ENCODE measurements at regions not wholly inside any gene's neighbourhood (a gene's known extent, or its start where the extent isn't known, plus 50 kb on each side); places are given as distances from the start of the nearest gene placed in this dataset.
A peak's percentile ranks its signal among the peaks of the same experiment; 100 is the strongest.

GRCh38 chr9:87120610-87121009 is 173.3 kb upstream of the GAS1 start:
- Histone ChIP-seq H3K27ac (ENCODE audit: low read depth, low read length) (peak overlapping the region; percentile 6), H3K9ac (ENCODE audit: low read length) (no peak overlapping the region), H3K9me3 (ENCODE audit: low read length) (no peaks in the 10 kb centered on the region), H3K4me1 (ENCODE audit: insufficient read depth, low read length) (peaks cover 69% of the 10 kb centered on the region), H3K4me3 (ENCODE audit: low read depth in 1 of 2, low read length in 2 of 2) (no peak overlapping the region), H3K27me3 (ENCODE audit: control insufficient read depth in 1 of 2, insufficient read depth in 2 of 2, low read length in 2 of 2) (no peaks in the 10 kb centered on the region), H3K36me3 (ENCODE audit: insufficient read depth, low read length) (no peaks in the 10 kb centered on the region)

GRCh38 chr9:87122947-87123685 is 175.8 kb upstream of the GAS1 start:
- Histone ChIP-seq H3K27me3 (ENCODE audit: control insufficient read depth in 1 of 2, insufficient read depth in 2 of 2, low read length in 2 of 2) (no peaks in the 10 kb centered on the region), H3K9ac (ENCODE audit: low read length) (no peak overlapping the region), H3K4me3 (ENCODE audit: low read depth in 1 of 2, low read length in 2 of 2) (no peak overlapping the region), H3K4me1 (ENCODE audit: insufficient read depth, low read length) (peaks cover 56% of the 10 kb centered on the region), H3K27ac (ENCODE audit: low read depth, low read length) (peak overlapping the region; percentile 75), H3K36me3 (ENCODE audit: insufficient read depth, low read length) (no peaks in the 10 kb centered on the region), H3K9me3 (ENCODE audit: low read length) (no peaks in the 10 kb centered on the region)

GRCh38 chr9:87123830-87124229 is 176.5 kb upstream of the GAS1 start:
- H3K27ac ChIP-seq (ENCODE audit: low read depth, low read length) = no peak overlapping the region
- no peaks in the 10 kb centered on the region for H3K9me3 ChIP-seq (ENCODE audit: low read length)
- H3K9ac ChIP-seq (ENCODE audit: low read length) = no peak overlapping the region
- H3K4me1 ChIP-seq (ENCODE audit: insufficient read depth, low read length) = peaks cover 51% of the 10 kb centered on the region
- no peaks in the 10 kb centered on the region for H3K36me3 ChIP-seq (ENCODE audit: insufficient read depth, low read length)
- no peak overlapping the region for H3K4me3 ChIP-seq (ENCODE audit: low read depth in 1 of 2, low read length in 2 of 2)
- no peaks in the 10 kb centered on the region for H3K27me3 ChIP-seq (ENCODE audit: control insufficient read depth in 1 of 2, insufficient read depth in 2 of 2, low read length in 2 of 2)

GRCh38 chr9:87125819-87126218 is 178.5 kb upstream of the GAS1 start:
- H3K27me3 ChIP-seq (ENCODE audit: control insufficient read depth in 1 of 2, insufficient read depth in 2 of 2, low read length in 2 of 2) = no peaks in the 10 kb centered on the region
- no peak overlapping the region for H3K27ac ChIP-seq (ENCODE audit: low read depth, low read length)
- H3K4me1 ChIP-seq (ENCODE audit: insufficient read depth, low read length) = peaks cover 34% of the 10 kb centered on the region
- H3K9me3 ChIP-seq (ENCODE audit: low read length) = no peaks in the 10 kb centered on the region
- no peak overlapping the region for H3K9ac ChIP-seq (ENCODE audit: low read length)
- H3K4me3 ChIP-seq (ENCODE audit: low read depth in 1 of 2, low read length in 2 of 2) = no peak overlapping the region
- no peaks in the 10 kb centered on the region for H3K36me3 ChIP-seq (ENCODE audit: insufficient read depth, low read length)

GRCh38 chr9:87127543-87127942 is 180.2 kb upstream of the GAS1 start:
- no peaks in the 10 kb centered on the region for H3K9me3 ChIP-seq (ENCODE audit: low read length)
- no peaks in the 10 kb centered on the region for H3K27me3 ChIP-seq (ENCODE audit: control insufficient read depth in 1 of 2, insufficient read depth in 2 of 2, low read length in 2 of 2)
- no peak overlapping the region for H3K9ac ChIP-seq (ENCODE audit: low read length)
- no peak overlapping the region for H3K27ac ChIP-seq (ENCODE audit: low read depth, low read length)
- H3K36me3 ChIP-seq (ENCODE audit: insufficient read depth, low read length) = no peaks in the 10 kb centered on the region
- H3K4me3 ChIP-seq (ENCODE audit: low read depth in 1 of 2, low read length in 2 of 2) = no peak overlapping the region
- peaks cover 19% of the 10 kb centered on the region for H3K4me1 ChIP-seq (ENCODE audit: insufficient read depth, low read length)

- Histone ChIP-seq H3K27me3 (ENCODE audit: control insufficient read depth in 1 of 2, insufficient read depth in 2 of 2, low read length in 2 of 2) (no peaks in the 10 kb centered on the region), H3K4me3 (ENCODE audit: low read depth in 1 of 2, low read length in 2 of 2) (no peak overlapping the region), H3K36me3 (ENCODE audit: insufficient read depth, low read length) (no peaks in the 10 kb centered on the region), H3K9me3 (ENCODE audit: low read length) (no peaks in the 10 kb centered on the region), H3K27ac (ENCODE audit: low read depth, low read length) (no peak overlapping the region), H3K4me1 (ENCODE audit: insufficient read depth, low read length) (peaks cover 14% of the 10 kb centered on the region), H3K9ac (ENCODE audit: low read length) (no peak overlapping the region)
Measured at GRCh38 chr9:87127978-87128614, 180.8 kb upstream of the GAS1 start.

GRCh38 chr9:87128844-87129493 is 181.7 kb upstream of the GAS1 start:
- Histone ChIP-seq H3K9me3 (ENCODE audit: low read length) (no peaks in the 10 kb centered on the region), H3K27me3 (ENCODE audit: control insufficient read depth in 1 of 2, insufficient read depth in 2 of 2, low read length in 2 of 2) (no peaks in the 10 kb centered on the region), H3K27ac (ENCODE audit: low read depth, low read length) (no peak overlapping the region), H3K4me1 (ENCODE audit: insufficient read depth, low read length) (peaks cover 5% of the 10 kb centered on the region), H3K4me3 (ENCODE audit: low read depth in 1 of 2, low read length in 2 of 2) (no peak overlapping the region), H3K36me3 (ENCODE audit: insufficient read depth, low read length) (no peaks in the 10 kb centered on the region), H3K9ac (ENCODE audit: low read length) (no peak overlapping the region)

- H3K9ac ChIP-seq (ENCODE audit: low read length) = no peak overlapping the region
- H3K4me1 ChIP-seq (ENCODE audit: insufficient read depth, low read length) = peaks cover 5% of the 10 kb centered on the region
- H3K27ac ChIP-seq (ENCODE audit: low read depth, low read length) = no peak overlapping the region
- no peaks in the 10 kb centered on the region for H3K36me3 ChIP-seq (ENCODE audit: insufficient read depth, low read length)
- H3K9me3 ChIP-seq (ENCODE audit: low read length) = no peaks in the 10 kb centered on the region
- H3K4me3 ChIP-seq (ENCODE audit: low read depth in 1 of 2, low read length in 2 of 2) = no peak overlapping the region
- no peaks in the 10 kb centered on the region for H3K27me3 ChIP-seq (ENCODE audit: control insufficient read depth in 1 of 2, insufficient read depth in 2 of 2, low read length in 2 of 2)
Measured at GRCh38 chr9:87135074-87135473, 187.8 kb upstream of the GAS1 start.

GRCh38 chr9:87137718-87138117 is 190.4 kb upstream of the GAS1 start:
- Histone ChIP-seq H3K9ac (ENCODE audit: low read length) (no peak overlapping the region), H3K27me3 (ENCODE audit: control insufficient read depth in 1 of 2, insufficient read depth in 2 of 2, low read length in 2 of 2) (no peaks in the 10 kb centered on the region), H3K4me1 (ENCODE audit: insufficient read depth, low read length) (peaks cover 5% of the 10 kb centered on the region), H3K36me3 (ENCODE audit: insufficient read depth, low read length) (no peaks in the 10 kb centered on the region), H3K27ac (ENCODE audit: low read depth, low read length) (no peak overlapping the region), H3K4me3 (ENCODE audit: low read depth in 1 of 2, low read length in 2 of 2) (no peak overlapping the region), H3K9me3 (ENCODE audit: low read length) (no peaks in the 10 kb centered on the region)

- Histone ChIP-seq H3K36me3 (ENCODE audit: insufficient read depth, low read length) (no peaks in the 10 kb centered on the region), H3K9me3 (ENCODE audit: low read length) (no peaks in the 10 kb centered on the region), H3K4me1 (ENCODE audit: insufficient read depth, low read length) (peaks cover 5% of the 10 kb centered on the region), H3K9ac (ENCODE audit: low read length) (no peak overlapping the region), H3K27ac (ENCODE audit: low read depth, low read length) (no peak overlapping the region), H3K27me3 (ENCODE audit: control insufficient read depth in 1 of 2, insufficient read depth in 2 of 2, low read length in 2 of 2) (no peaks in the 10 kb centered on the region), H3K4me3 (ENCODE audit: low read depth in 1 of 2, low read length in 2 of 2) (no peak overlapping the region)
Measured at GRCh38 chr9:87138128-87139040, 191.1 kb upstream of the GAS1 start.

GRCh38 chr9:87139099-87139730 is 191.9 kb upstream of the GAS1 start:
- Histone ChIP-seq H3K4me1 (ENCODE audit: insufficient read depth, low read length) (peaks cover 5% of the 10 kb centered on the region), H3K36me3 (ENCODE audit: insufficient read depth, low read length) (no peaks in the 10 kb centered on the region), H3K27ac (ENCODE audit: low read depth, low read length) (no peak overlapping the region), H3K9ac (ENCODE audit: low read length) (no peak overlapping the region), H3K4me3 (ENCODE audit: low read depth in 1 of 2, low read length in 2 of 2) (no peak overlapping the region), H3K27me3 (ENCODE audit: control insufficient read depth in 1 of 2, insufficient read depth in 2 of 2, low read length in 2 of 2) (no peaks in the 10 kb centered on the region), H3K9me3 (ENCODE audit: low read length) (no peaks in the 10 kb centered on the region)
